GM06990 (cell line): ENCODE measurements at regions not wholly inside any gene's neighbourhood (a gene's known extent, or its start where the extent isn't known, plus 50 kb on each side); places are given as distances from the start of the nearest gene placed in this dataset.

Experiments
- DNase-seq: peaks from one replicate; pipeline ENCODE4 v3.0.0-alpha.2; 2011; ENCODE audit not compliant: insufficient read length; ENCODE audit errors: extremely low read depth
- H3K27me3 ChIP-seq: replicated peaks from 2 replicates; pipeline ENCODE4 v1.6.0; 2011; ENCODE audit warnings: low read length; ENCODE audit not compliant: control insufficient read depth, insufficient read depth
- H3K36me3 ChIP-seq: 2 replicates; pipeline ENCODE4 v1.5.1; 2011; ENCODE audit warnings: low read length; ENCODE audit not compliant: control insufficient read depth, insufficient read depth
- H3K4me3 ChIP-seq: replicated peaks from 2 replicates; pipeline ENCODE4 v1.5.1; 2011; ENCODE audit warnings: low read depth, mild to moderate bottlenecking, control low read depth, low read length
- TF ChIP-seq, protein P1 (sequence below): IDR thresholded peaks from 2 replicates; pipeline ENCODE4 v1.5.1; 2011; ENCODE audit warnings: low read length, control low read depth, mild to moderate bottlenecking, inconsistent platforms; ENCODE audit not compliant: insufficient read depth, poor library complexity, severe bottlenecking

DNA sequence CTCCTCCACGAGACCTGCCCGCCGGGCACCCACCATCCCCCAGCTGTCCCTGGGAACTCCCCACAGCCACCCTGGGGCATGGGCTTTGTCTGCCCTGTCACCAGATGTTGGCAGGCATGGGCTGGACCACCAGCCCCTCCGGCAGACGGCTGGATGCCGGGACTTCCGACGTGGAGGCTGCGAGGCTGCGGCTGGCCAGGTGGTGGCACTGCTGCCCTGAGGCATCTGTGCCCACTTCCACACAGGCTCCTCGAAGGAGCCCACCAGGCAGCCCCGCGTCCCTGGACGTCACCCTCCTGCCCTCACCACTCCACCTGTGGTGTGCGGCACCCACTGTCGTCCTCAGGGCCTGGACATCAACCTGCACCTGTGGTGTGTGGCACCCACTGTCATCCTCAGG lies 319.9 kb upstream of the SALL3 start:
- TF ChIP-seq, protein P1, sequence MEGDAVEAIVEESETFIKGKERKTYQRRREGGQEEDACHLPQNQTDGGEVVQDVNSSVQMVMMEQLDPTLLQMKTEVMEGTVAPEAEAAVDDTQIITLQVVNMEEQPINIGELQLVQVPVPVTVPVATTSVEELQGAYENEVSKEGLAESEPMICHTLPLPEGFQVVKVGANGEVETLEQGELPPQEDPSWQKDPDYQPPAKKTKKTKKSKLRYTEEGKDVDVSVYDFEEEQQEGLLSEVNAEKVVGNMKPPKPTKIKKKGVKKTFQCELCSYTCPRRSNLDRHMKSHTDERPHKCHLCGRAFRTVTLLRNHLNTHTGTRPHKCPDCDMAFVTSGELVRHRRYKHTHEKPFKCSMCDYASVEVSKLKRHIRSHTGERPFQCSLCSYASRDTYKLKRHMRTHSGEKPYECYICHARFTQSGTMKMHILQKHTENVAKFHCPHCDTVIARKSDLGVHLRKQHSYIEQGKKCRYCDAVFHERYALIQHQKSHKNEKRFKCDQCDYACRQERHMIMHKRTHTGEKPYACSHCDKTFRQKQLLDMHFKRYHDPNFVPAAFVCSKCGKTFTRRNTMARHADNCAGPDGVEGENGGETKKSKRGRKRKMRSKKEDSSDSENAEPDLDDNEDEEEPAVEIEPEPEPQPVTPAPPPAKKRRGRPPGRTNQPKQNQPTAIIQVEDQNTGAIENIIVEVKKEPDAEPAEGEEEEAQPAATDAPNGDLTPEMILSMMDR: no peak
- no peaks in the 10 kb centered on the region for H3K27me3 ChIP-seq
- H3K36me3 ChIP-seq: no peaks in the 10 kb centered on the region
- no peak overlapping the region for H3K4me3 ChIP-seq
- no peak for DNase-seq

DNA sequence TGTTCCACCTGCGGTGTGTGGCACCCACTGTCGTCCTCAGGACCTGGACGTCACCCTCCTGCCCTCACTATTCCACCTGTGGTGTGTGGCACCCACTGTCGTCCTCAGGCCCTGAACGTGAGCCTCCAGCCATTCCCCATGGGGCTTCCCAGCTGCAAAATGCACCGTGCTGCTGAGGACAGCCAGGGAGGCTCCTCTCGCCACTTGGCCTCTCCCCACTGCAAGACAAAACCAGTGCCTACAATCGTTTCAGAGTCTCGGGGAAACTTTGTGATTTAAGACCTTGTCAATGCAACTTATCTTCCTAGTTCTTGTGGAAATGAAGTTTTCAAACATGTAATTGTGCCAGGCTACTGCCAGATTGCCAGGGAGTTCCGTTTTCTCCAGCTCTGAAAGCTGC lies 319.3 kb upstream of the SALL3 start:
- DNase-seq: no peak
- Histone ChIP-seq H3K36me3 (no peaks in the 10 kb centered on the region), H3K4me3 (no peak overlapping the region), H3K27me3 (no peaks in the 10 kb centered on the region)
- TF ChIP-seq, protein P1: no peak

DNA sequence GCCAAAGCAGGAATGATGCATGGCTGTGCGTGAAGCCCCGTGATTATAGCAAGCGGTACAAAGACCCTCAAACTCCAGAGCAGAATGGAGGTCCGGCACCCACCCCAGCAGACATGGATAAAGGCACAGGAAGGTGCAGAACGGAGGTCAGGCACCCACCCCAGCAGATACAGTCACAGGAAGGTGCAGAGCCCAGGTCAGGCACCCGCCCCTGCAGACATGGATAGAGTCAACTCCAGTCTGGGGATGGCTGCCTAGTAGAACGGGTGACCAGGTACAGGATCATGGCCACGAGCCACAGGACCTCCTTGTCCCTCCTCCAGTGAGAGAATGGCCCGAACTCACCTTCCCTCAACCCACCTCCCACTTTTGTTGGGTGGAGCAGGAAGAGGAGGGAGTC lies 318.3 kb upstream of the SALL3 start:
- H3K36me3 ChIP-seq: no peaks in the 10 kb centered on the region
- no peak overlapping the region for H3K4me3 ChIP-seq
- TF ChIP-seq, protein P1: no peak
- DNase-seq: no peak
- H3K27me3 ChIP-seq: no peaks in the 10 kb centered on the region

DNA sequence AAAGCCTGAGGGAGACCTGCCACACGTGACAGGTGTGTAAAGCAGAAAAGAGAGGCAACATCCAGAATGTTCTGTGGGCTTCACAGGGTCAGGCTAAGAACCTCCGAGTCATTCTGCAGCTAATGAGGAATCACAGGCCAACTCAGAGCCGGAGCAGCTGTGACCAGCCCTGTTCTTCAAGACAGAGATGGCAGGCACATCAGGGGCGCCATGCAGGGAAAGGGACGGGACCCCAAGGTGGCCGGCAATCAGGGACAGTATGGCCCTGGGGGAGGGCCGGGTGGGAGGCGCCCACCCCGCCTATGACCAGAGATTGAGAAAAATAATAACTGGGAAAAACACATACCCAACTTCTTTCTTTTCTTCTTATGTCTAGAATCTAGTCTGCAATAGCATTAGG lies 316.7 kb upstream of the SALL3 start:
- H3K27me3 ChIP-seq: no peaks in the 10 kb centered on the region
- TF ChIP-seq, protein P1: no peak
- H3K4me3 ChIP-seq: no peak overlapping the region
- H3K36me3 ChIP-seq: no peaks in the 10 kb centered on the region
- DNase-seq: no peak

DNA sequence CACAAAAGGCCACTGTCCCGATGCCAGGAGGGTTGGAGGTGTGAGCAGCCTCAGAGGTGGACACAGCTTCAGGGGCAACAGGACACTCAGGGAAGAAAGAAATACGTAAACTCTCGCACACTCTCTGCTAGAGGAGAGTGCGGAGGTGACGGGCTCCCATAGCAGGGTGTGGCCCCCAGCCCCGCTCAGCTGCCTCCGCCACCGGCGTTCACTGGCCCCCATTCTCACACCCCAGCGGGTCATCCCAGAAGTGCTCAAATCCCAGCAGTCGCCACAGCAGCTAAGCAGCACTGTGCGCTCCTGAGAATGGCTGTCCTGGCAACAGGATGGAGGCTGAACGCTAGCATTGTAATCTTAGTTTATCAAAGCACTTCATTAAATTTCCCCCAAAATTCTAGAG lies 315.6 kb upstream of the SALL3 start:
- TF ChIP-seq, protein P1: no peak
- H3K4me3 ChIP-seq: no peak overlapping the region
- no peak for DNase-seq
- H3K36me3 ChIP-seq: no peaks in the 10 kb centered on the region
- H3K27me3 ChIP-seq: no peaks in the 10 kb centered on the region

DNA sequence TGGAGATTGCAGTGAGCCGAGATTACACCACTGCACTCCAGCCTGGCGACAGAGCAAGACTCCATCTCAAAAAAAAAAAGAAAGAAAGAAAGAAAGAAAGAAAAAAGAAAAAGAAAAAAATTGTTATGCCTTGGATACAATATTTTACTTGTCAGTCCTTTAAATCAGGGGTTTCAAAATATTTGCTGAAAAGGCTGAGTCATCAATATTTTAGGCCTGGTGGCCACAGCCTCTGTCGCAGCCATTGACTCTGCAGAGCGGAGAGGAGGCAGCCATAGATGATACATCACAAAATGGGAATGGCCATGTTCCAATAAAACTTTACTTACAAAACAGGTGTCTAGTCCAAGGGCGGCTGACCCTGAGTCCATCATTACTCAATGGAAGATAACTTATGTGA lies 314.8 kb upstream of the SALL3 start:
- TF ChIP-seq, protein P1: no peak
- no peaks in the 10 kb centered on the region for H3K27me3 ChIP-seq

More for the DNA sequence above, 314.8 kb upstream of the SALL3 start:
- no peak for DNase-seq
- Histone ChIP-seq H3K4me3 (no peak overlapping the region), H3K36me3 (no peaks in the 10 kb centered on the region)
